Epithelial cell of esophagus (primary cell): ENCODE measurements at regions not wholly inside any gene's neighbourhood (a gene's known extent, or its start where the extent isn't known, plus 50 kb on each side); places are given as distances from the start of the nearest gene placed in this dataset.

Source experiments
- DNase-seq: peaks from one replicate; pipeline ENCODE4 v3.0.0; 2010; ENCODE audit warnings: low read depth
- H3K4me3 ChIP-seq: 2 replicates; pipeline ENCODE4 v1.5.1; 2011; ENCODE audit warnings: mild to moderate bottlenecking, low read length, control low read depth
- CTCF ChIP-seq: IDR thresholded peaks from 2 replicates; pipeline ENCODE4 v1.5.1; 2011; ENCODE audit warnings: low read depth, mild to moderate bottlenecking, low read length, control low read depth, inconsistent platforms; ENCODE audit not compliant: insufficient read depth; ENCODE audit errors: missing control alignments

DNA sequence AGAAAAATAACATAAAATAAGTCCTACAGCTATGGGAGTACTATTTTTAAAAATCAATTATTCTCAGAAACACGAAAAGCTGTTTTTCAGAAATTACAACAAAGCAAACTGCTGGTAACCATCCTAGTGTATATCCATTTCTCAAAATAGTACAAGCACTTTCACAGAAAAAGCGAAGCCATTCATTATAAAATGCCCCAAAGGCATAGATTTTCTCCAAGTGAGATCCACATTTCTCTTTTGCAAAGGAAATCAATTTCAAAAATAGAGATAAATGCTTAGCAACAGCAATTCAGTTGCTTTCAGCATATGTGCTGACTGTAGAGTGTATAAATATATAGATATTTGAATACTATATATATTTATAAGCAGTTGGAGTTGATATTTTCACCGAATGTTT is 1266.3 kb downstream of the SI start:
- DNase-seq, result no peak
- no peak for TF ChIP-seq CTCF

GRCh38 chr3:163809540-163809993 is 1268.7 kb downstream of the SI start:
- TF ChIP-seq CTCF, result no peak
- no peak for DNase-seq
- no peak overlapping the region for H3K4me3 ChIP-seq

More for the DNA sequence above, 1266.3 kb downstream of the SI start:
- no peak overlapping the region for H3K4me3 ChIP-seq

GRCh38 chr3:163786416-163786815 is 1291.9 kb downstream of the SI start:
- no peak overlapping the region for H3K4me3 ChIP-seq
- no peak for TF ChIP-seq CTCF
- no peak for DNase-seq

GRCh38 chr3:163785693-163786092 is 1292.6 kb downstream of the SI start:
- H3K4me3 ChIP-seq, result no peak overlapping the region
- DNase-seq, result no peak
- peak; percentile 22 for TF ChIP-seq CTCF

DNA sequence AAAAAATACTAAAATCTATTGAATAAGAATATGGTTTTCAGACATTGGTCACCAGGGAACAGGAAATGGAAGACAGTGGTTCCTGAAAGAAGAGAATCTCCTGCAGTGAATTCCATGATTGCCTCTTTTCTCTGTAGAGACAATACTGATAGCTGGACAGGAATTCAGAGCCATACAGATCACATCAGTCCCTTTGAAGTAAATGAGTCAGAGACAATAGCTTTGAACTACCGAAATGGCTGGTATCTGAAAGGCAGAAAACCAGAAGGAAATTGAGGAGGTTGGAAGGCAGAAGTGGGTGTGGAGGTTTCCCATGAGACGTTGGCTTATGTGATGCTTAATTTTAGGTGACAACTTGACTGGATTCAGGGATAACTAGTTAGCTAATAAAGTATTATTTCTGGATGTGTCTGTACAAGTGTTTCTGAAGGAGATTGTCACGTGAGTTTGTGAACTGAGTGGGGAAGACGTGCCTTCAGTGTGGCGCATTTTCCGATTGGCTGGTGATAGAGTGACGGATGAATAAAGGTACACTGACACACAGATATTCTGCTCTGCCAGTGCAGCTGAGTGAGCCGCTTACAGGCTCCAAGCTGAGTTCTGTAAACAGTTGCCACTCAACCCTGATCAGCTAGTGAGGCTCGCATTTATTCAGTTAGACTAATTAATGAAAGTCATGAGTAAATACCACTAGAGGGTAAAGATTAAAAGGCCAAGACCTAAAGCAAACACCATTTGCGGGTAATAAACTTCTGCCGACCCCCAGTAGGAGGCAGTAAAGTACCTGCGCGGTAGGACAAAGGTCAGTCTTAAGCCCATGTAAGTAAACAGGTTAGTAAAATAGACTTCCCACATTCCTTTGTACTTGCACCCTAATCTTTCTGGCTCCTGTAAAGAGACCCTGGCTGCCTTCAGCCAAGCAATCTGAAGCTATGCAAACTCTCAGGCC is 1298.6 kb downstream of the SI start:
- no peak for DNase-seq
- TF ChIP-seq CTCF, result no peak

GRCh38 chr3:163776743-163777142 is 1301.6 kb downstream of the SI start:
- no peak for TF ChIP-seq CTCF
- H3K4me3 ChIP-seq, result no peak overlapping the region
- no peak for DNase-seq

More for the DNA sequence above, 1298.6 kb downstream of the SI start:
- no peak overlapping the region for H3K4me3 ChIP-seq

DNA sequence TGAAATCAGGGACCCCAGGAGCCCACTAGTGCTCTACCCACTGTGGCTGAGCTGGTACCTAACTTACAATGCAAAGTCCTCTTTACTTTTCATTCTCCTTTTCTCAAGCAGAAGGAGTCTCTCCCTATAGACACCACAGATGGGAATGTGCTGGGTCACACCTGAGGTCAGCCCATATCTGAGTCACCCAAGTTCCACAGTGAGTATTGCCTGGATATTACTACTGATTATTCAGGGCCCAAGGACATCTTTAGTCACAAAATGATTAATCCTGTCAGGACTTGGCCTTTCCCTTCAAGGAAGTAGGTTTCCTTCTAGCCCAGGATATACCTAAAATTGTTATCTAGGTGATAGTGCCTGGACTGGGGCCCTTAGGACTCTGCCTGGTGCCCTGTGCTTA is 1305.2 kb downstream of the SI start:
- TF ChIP-seq CTCF, result no peak
- peak; percentile 48 for DNase-seq

More for the DNA sequence above, 1305.2 kb downstream of the SI start:
- no peak overlapping the region for H3K4me3 ChIP-seq
